ENCODE measurements at regions not wholly inside any gene's neighbourhood (a gene's known extent, or its start where the extent isn't known, plus 50 kb on each side); places are given as distances from the start of the nearest gene placed in this dataset.
"Not testable (repeated sequence)": the region's sequence is repeated elsewhere in the genome, so short reads cannot be mapped to it uniquely, and the experiment has no call there.

DNA sequence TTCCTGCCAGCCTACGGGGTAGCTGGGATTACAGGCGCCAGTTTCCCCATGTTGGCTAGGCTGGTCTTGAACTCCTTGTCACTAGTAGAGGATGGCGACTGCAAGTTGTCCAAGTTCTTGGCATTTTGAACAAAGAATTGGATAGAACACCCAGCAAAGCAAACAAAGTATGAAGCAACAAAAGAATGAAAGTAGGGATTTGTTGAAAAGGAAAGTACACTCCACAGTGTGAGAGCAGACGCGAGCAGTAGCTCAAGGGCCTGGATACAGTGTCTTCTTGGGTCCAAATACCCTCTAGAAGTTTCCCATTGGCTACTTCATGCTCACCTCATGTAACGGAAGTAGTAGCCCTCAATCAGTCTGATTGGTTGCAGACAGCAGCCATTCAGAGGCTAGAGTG is 152.2 kb downstream of the CCER1 start:
- Histone ChIP-seq H3K27ac (ENCODE audit: insufficient read depth, low read depth, low read length, poor library complexity, severe bottlenecking) (no peak overlapping the region), H3K4me1 (ENCODE audit: control insufficient read depth, insufficient read depth, low read length) (no peaks in the 10 kb centered on the region), H3K27me3 (ENCODE audit: control insufficient read depth, insufficient read depth, low read length, poor library complexity, severe bottlenecking) (no peaks in the 10 kb centered on the region), H3K9me3 (ENCODE audit: control insufficient read depth, low read length) (no peaks in the 10 kb centered on the region), H3K36me3 (ENCODE audit: control insufficient read depth, insufficient read depth, low read length) (no peaks in the 10 kb centered on the region), H3K4me3 (ENCODE audit: insufficient read depth, low read depth, low read length) (no peak overlapping the region)
- 93 to 94% methylated on average over 6 of the region's 6 CpGs for WGBS, 2 experiments

DNA sequence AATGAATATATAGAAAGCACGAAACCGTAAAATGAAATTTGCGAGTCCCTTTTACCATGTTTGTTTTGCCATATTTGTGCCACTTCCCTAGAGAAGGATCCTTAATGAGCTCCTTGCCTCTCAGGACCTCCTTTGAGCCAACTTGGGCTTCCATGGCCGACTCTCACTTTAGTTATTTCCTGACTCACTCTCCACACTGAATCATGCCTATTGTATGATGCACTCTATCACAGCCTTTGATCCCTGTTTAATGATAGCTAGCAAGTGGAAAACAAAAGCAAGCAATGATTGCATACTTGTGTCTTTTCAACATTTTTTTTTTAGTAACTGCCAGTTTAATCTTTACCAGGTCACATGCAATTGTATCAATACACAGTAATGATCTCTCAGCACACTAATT is 153.2 kb downstream of the CCER1 start:
- Histone ChIP-seq H3K27me3 (ENCODE audit: control insufficient read depth, insufficient read depth, low read length, poor library complexity, severe bottlenecking) (no peaks in the 10 kb centered on the region), H3K4me3 (ENCODE audit: insufficient read depth, low read depth, low read length) (no peak overlapping the region), H3K4me1 (ENCODE audit: control insufficient read depth, insufficient read depth, low read length) (no peaks in the 10 kb centered on the region), H3K27ac (ENCODE audit: insufficient read depth, low read depth, low read length, poor library complexity, severe bottlenecking) (no peak overlapping the region), H3K9me3 (ENCODE audit: control insufficient read depth, low read length) (no peaks in the 10 kb centered on the region), H3K36me3 (ENCODE audit: control insufficient read depth, insufficient read depth, low read length) (no peaks in the 10 kb centered on the region)
- 95 to 97% methylated on average over 4 of the region's 4 CpGs for WGBS, 2 experiments

DNA sequence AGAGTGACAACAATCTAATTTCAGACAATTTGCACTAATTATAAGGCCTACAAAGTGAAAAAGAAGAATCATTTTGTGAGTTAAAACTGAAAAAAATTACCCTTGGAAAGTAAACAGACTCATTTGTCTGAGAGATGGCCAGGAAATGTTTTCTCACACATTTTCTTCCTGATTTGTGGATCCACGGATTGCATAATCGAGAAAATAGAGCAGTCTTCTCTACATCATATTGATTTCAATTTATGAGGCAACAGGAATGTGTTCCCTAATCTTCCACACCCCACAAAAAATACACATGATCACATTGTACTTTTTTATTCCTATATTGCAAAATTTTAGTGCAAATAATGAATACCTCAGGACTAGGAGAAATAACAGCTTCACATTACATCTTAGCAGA is 160.8 kb downstream of the CCER1 start:
- Histone ChIP-seq H3K27ac (ENCODE audit: insufficient read depth, low read depth, low read length, poor library complexity, severe bottlenecking) (no peak overlapping the region), H3K4me3 (ENCODE audit: insufficient read depth, low read depth, low read length) (no peak overlapping the region), H3K27me3 (ENCODE audit: control insufficient read depth, insufficient read depth, low read length, poor library complexity, severe bottlenecking) (no peaks in the 10 kb centered on the region), H3K9me3 (ENCODE audit: control insufficient read depth, low read length) (no peaks in the 10 kb centered on the region), H3K4me1 (ENCODE audit: control insufficient read depth, insufficient read depth, low read length) (no peaks in the 10 kb centered on the region), H3K36me3 (ENCODE audit: control insufficient read depth, insufficient read depth, low read length) (no peaks in the 10 kb centered on the region)
- WGBS, 2 experiments, result 93 to 94% methylated on average over 2 of the region's 2 CpGs

DNA sequence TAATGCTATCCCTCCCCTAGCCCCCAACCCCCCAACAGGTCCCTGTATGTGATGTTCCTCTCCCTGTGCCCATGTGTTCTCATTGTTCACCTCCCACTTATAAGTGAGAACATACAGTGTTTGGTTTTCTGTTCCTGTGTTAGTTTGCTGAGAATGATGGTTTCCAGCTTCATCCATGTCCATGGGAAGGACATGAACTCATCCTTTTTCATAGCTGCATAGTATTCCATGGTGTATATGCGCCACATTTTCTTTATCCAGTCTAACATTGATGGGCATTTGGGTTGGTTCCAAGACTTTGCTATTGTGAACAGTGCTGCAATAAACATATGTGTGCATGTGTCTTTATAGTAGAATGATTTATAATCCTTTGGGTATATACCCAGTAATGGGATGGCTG is 162.3 kb downstream of the CCER1 start:
- not testable (repeated sequence) for H3K27ac ChIP-seq (ENCODE audit: insufficient read depth, low read depth, low read length, poor library complexity, severe bottlenecking); H3K27me3 ChIP-seq (ENCODE audit: control insufficient read depth, insufficient read depth, low read length, poor library complexity, severe bottlenecking); H3K36me3 ChIP-seq (ENCODE audit: control insufficient read depth, insufficient read depth, low read length); H3K4me1 ChIP-seq (ENCODE audit: control insufficient read depth, insufficient read depth, low read length); H3K4me3 ChIP-seq (ENCODE audit: insufficient read depth, low read depth, low read length); H3K9me3 ChIP-seq (ENCODE audit: control insufficient read depth, low read length)
- 86 to 89% methylated on average over 1 of the region's 1 CpG for WGBS, 2 experiments

DNA sequence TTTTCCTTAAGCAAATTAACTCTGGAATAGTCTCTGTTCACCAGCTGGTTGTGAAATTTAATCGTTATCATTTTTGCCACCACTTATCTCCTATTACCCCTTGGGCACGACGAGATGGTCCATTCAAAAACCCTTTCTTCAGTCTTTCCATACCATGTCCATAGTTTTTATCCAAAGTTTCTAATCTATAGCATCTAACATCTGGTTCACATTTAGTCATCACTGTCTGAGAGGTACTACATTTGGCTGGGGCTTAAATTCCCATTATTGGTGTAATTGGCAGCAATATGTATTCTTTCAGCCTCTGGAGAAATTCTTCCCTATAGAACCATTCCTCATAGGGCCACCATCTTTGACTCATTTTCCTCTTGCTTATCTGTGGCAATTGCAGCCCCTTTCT is 163.5 kb downstream of the CCER1 start:
- no peak overlapping the region for H3K4me3 ChIP-seq (ENCODE audit: insufficient read depth, low read depth, low read length)
- H3K36me3 ChIP-seq (ENCODE audit: control insufficient read depth, insufficient read depth, low read length), result no peaks in the 10 kb centered on the region
- H3K4me1 ChIP-seq (ENCODE audit: control insufficient read depth, insufficient read depth, low read length), result no peaks in the 10 kb centered on the region
- H3K27ac ChIP-seq (ENCODE audit: insufficient read depth, low read depth, low read length, poor library complexity, severe bottlenecking), result no peak overlapping the region
- 93 to 99% methylated on average over 3 of the region's 3 CpGs for WGBS, 2 experiments
- no peaks in the 10 kb centered on the region for H3K27me3 ChIP-seq (ENCODE audit: control insufficient read depth, insufficient read depth, low read length, poor library complexity, severe bottlenecking)
- H3K9me3 ChIP-seq (ENCODE audit: control insufficient read depth, low read length), result no peaks in the 10 kb centered on the region

DNA sequence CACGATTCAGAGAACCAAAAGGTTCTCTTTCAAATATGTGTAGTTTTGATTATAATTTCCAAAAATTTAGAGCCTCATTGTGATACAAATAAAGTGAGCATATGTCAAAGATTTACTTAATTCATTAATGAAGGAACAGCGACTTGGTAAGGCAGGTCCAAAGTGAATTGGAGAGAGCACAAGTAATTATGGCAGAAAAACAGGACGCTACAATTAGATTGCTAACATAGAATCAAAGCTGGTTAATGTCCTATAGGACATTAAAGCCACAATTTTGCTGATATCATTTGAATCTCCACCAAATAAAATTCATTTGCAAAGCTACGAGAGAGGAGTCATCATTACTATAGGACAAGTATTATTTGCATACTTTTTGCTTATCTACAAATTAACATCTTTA is 164.2 kb downstream of the CCER1 start:
- H3K9me3 ChIP-seq (ENCODE audit: control insufficient read depth, low read length), result no peaks in the 10 kb centered on the region
- no peak overlapping the region for H3K27ac ChIP-seq (ENCODE audit: insufficient read depth, low read depth, low read length, poor library complexity, severe bottlenecking)
- no peaks in the 10 kb centered on the region for H3K4me1 ChIP-seq (ENCODE audit: control insufficient read depth, insufficient read depth, low read length)
- no peak overlapping the region for H3K4me3 ChIP-seq (ENCODE audit: insufficient read depth, low read depth, low read length)
- no peaks in the 10 kb centered on the region for H3K36me3 ChIP-seq (ENCODE audit: control insufficient read depth, insufficient read depth, low read length)
- 87 to 94% methylated on average over 2 to 4 of the region's 4 CpGs for WGBS, 2 experiments
- H3K27me3 ChIP-seq (ENCODE audit: control insufficient read depth, insufficient read depth, low read length, poor library complexity, severe bottlenecking), result no peaks in the 10 kb centered on the region

DNA sequence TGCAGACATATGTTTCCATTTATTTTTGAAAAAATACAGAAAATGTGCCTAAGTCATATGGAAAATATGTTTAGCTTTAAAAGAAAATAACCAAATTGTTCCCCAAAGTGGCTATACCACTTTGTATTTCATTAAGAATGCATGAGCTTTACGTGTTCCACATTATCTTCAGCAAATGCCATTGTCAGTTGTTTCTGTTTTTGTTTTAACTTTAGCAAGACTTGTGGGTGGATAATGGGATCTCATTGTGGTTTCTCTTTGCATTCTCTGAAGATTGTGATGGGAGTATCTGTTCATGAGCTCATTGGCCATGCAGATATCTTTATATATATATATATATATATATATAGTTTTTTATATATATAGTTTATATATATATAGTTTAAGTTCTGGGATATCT is 181.5 kb downstream of the CCER1 start:
- no peaks in the 10 kb centered on the region for H3K9me3 ChIP-seq (ENCODE audit: control insufficient read depth, low read length)
- no peaks in the 10 kb centered on the region for H3K4me1 ChIP-seq (ENCODE audit: control insufficient read depth, insufficient read depth, low read length)
- 86 to 92% methylated on average over 1 of the region's 1 CpG for WGBS, 2 experiments
- no peaks in the 10 kb centered on the region for H3K36me3 ChIP-seq (ENCODE audit: control insufficient read depth, insufficient read depth, low read length)
- no peak overlapping the region for H3K4me3 ChIP-seq (ENCODE audit: insufficient read depth, low read depth, low read length)
- no peaks in the 10 kb centered on the region for H3K27me3 ChIP-seq (ENCODE audit: control insufficient read depth, insufficient read depth, low read length, poor library complexity, severe bottlenecking)
- no peak overlapping the region for H3K27ac ChIP-seq (ENCODE audit: insufficient read depth, low read depth, low read length, poor library complexity, severe bottlenecking)

DNA sequence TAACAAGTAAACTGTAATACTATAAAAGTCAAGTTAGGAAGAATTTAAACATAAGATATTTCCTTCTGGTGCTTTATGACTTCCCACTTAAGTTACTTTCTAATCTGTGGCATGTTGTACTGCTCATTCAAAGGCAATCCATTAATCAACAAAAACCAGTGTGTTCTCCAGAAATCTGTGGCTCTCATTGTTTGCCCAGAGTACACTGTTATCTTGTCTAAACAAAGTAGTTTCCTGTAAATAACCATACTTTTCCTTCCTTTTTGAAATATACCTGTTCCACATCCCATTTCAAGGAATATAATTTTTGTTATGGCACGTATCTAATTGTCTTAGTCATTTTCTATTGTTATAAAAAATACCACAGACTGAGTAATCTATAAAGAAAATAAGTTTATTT is 184.1 kb downstream of the CCER1 start:
- no peak overlapping the region for H3K27ac ChIP-seq (ENCODE audit: insufficient read depth, low read depth, low read length, poor library complexity, severe bottlenecking)
- no peak overlapping the region for H3K4me3 ChIP-seq (ENCODE audit: insufficient read depth, low read depth, low read length)
- no peaks in the 10 kb centered on the region for H3K36me3 ChIP-seq (ENCODE audit: control insufficient read depth, insufficient read depth, low read length)
- H3K4me1 ChIP-seq (ENCODE audit: control insufficient read depth, insufficient read depth, low read length), result no peaks in the 10 kb centered on the region
- no peaks in the 10 kb centered on the region for H3K27me3 ChIP-seq (ENCODE audit: control insufficient read depth, insufficient read depth, low read length, poor library complexity, severe bottlenecking)
- no CpG with 5 or more reads among the region's 1 CpG for WGBS, 2 experiments
- no peaks in the 10 kb centered on the region for H3K9me3 ChIP-seq (ENCODE audit: control insufficient read depth, low read length)

DNA sequence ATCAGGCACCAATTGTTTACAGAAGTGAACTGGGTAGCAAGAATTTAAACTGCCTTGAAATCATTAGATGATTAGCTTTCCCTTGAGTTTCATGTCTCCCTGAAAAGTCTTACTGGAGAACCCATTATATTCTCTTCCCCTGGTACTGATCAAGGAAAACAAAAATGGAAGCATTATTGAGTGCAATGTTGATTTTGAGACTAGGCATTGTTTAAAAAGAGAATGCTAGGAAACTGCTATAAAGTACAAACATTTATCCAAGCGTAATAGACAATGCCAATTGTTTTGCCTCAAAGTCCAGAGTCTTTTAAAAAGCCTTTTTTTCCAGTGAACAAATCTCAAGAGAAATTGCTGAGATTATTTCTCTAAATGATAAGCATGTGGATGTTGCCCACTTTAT is 197.0 kb downstream of the CCER1 start:
- H3K36me3 ChIP-seq (ENCODE audit: control insufficient read depth, insufficient read depth, low read length), result no peaks in the 10 kb centered on the region
- no peaks in the 10 kb centered on the region for H3K4me1 ChIP-seq (ENCODE audit: control insufficient read depth, insufficient read depth, low read length)
- WGBS, 2 experiments, result 88 to 100% methylated on average over 1 of the region's 1 CpG
- no peaks in the 10 kb centered on the region for H3K9me3 ChIP-seq (ENCODE audit: control insufficient read depth, low read length)
- no peak overlapping the region for H3K4me3 ChIP-seq (ENCODE audit: insufficient read depth, low read depth, low read length)
- H3K27ac ChIP-seq (ENCODE audit: insufficient read depth, low read depth, low read length, poor library complexity, severe bottlenecking), result no peak overlapping the region
- H3K27me3 ChIP-seq (ENCODE audit: control insufficient read depth, insufficient read depth, low read length, poor library complexity, severe bottlenecking), result no peaks in the 10 kb centered on the region

DNA sequence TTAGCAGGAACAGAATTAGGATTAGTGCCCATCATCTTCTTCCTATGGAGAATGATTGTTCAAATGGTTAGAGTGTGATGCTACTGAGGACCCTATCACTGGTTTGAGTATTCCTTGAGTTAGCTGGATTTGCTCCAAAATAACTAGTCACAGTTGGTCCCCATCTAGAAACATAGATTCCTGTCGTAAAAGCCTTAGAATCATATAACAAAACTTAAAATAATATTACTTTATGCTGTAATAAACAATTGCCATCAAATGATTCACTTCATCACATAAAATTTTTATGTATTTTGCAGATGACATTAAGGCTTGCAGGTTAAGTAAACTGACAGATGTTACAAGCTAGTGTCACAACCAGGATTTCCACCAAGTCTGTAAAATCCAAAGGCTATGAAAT is 209.8 kb downstream of the CCER1 start:
- H3K27ac ChIP-seq (ENCODE audit: insufficient read depth, low read depth, low read length, poor library complexity, severe bottlenecking), result no peak overlapping the region
- no CpG with 5 or more reads among the region's 1 CpG for whole genome bisulfite sequencing, 2 experiments
- H3K9me3 ChIP-seq (ENCODE audit: control insufficient read depth, low read length), result no peaks in the 10 kb centered on the region

DNA sequence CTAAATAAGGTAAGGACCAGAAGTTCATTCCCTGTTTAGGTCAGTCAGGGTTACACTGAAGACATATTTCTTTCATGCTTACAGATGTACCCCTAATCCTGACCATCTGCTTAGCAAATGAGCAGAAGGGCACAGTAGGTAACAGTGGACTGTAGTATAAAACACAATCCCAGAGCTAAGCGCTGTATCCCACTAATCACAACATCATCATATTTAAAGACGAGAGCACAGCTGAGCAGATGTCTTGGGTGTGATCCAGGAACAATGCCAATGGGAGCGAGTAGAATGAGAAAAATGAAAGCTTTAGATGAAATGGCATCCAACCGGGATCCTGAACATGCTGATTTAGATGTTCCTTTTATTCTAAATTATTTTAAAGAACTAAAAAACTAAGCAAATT is 213.4 kb downstream of the CCER1 start:
- no peaks in the 10 kb centered on the region for H3K4me1 ChIP-seq (ENCODE audit: control insufficient read depth, insufficient read depth, low read length)
- 80 to 97% methylated on average over 2 to 3 of the region's 4 CpGs for WGBS, 2 experiments
- H3K27me3 ChIP-seq (ENCODE audit: control insufficient read depth, insufficient read depth, low read length, poor library complexity, severe bottlenecking), result no peaks in the 10 kb centered on the region
- no peaks in the 10 kb centered on the region for H3K36me3 ChIP-seq (ENCODE audit: control insufficient read depth, insufficient read depth, low read length)
- H3K27ac ChIP-seq (ENCODE audit: insufficient read depth, low read depth, low read length, poor library complexity, severe bottlenecking), result no peak overlapping the region
- no peaks in the 10 kb centered on the region for H3K9me3 ChIP-seq (ENCODE audit: control insufficient read depth, low read length)
- no peak overlapping the region for H3K4me3 ChIP-seq (ENCODE audit: insufficient read depth, low read depth, low read length)

More for the DNA sequence above, 209.8 kb downstream of the CCER1 start:
- Histone ChIP-seq H3K4me3 (ENCODE audit: insufficient read depth, low read depth, low read length) (no peak overlapping the region), H3K36me3 (ENCODE audit: control insufficient read depth, insufficient read depth, low read length) (no peaks in the 10 kb centered on the region), H3K4me1 (ENCODE audit: control insufficient read depth, insufficient read depth, low read length) (no peaks in the 10 kb centered on the region), H3K27me3 (ENCODE audit: control insufficient read depth, insufficient read depth, low read length, poor library complexity, severe bottlenecking) (no peaks in the 10 kb centered on the region)
